Activated CD4-positive, alpha-beta T cell treated with anti-CD3 and anti-CD28 coated beads, Interleukin-2, amount 50 U/mL, for 1 hour (primary cell): ENCODE measurements at regions not wholly inside any gene's neighbourhood (a gene's known extent, or its start where the extent isn't known, plus 50 kb on each side); places are given as distances from the start of the nearest gene placed in this dataset.

ENCODE experiments used
- DNase-seq: peaks from one replicate; pipeline ENCODE4 v3.0.0-alpha.2; 2020

DNA sequence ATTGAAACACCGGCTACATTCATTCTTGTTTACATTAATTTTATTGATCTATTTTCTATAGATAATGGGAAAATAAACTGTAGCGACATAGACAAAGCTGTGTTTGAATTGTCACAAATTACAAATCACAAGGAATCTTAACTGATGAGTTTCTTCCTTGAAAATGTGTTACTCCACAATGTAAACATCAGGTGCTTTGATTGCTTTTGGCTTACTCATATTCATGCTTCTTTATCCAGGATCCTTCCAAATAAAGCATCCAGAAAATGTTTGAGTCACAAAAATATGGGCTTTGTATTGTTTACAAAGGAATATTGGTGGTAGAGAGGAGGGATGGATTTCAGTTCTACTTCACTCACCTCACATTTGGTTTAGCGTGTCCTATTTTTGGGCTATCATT is 64.0 kb downstream of the BMP2 start:
- no peak for DNase-seq

DNA sequence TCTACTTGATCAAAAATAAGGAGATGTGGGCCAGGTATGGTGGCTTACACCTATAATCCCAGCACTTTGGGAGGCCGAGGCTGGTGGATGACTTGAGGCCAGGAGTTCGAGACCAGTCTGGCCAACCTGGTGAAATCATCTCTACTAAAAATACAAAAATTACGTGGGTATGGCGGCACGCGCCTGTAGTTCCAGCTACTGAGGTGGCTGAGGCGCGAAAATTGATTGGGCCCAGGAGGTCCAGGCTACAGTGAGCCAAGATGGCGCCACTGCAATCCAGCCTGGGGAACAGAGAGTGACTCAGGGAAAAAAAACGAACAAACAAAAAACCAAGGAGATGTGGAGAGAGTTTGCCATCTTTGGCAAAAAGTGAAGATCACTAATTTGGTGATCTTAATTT is 65.3 kb downstream of the BMP2 start:
- no peak for DNase-seq

GRCh38 chr20:6835609-6836008 is 68.1 kb downstream of the BMP2 start:
- no peak for DNase-seq

DNA sequence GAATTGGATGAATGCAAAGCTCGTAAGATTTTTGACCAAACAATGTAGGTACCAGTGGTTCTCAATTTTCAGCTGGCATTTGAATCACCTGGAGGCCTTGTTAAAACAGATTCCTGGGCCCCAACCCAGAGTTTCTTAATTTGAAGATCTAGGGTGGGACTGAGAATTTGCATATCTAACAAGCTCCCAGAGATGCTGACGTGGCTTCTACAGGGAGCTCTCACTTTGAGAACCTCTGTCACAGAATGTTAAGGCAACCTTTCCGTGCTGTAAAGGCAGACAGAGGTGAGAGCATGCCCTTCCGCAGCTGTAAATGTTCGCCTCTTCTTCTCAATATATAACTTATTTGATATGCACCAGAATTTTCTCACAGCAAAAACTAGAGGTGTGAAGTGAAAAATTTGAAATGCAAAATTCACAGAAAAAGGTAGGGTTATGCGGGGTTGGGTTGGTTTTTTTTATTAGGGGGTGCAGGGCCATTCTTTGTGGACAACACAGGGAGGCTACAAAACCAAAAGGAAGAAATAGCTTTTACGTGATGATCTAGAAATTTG is 69.4 kb downstream of the BMP2 start:
- DNase-seq, result no peak

DNA sequence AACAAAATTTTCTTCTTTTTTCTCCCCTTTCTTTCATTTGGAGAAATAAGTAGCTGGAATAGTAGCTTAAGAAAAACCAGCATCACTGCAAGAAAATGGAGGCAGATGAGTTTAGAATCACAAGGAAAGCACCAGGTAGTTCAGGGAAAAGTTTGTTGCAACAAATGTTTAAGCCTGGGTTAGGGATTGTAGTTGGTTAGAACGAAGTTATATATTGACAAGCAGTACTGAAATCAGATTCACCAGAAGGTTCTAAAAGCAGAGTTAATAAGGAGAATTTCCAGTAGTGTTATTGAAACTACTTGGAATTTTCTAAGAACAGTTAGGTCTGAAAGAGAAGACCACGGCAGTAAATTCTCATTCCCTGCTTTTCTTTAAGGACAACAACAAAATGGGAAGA is 70.2 kb downstream of the BMP2 start:
- DNase-seq, result no peak

DNA sequence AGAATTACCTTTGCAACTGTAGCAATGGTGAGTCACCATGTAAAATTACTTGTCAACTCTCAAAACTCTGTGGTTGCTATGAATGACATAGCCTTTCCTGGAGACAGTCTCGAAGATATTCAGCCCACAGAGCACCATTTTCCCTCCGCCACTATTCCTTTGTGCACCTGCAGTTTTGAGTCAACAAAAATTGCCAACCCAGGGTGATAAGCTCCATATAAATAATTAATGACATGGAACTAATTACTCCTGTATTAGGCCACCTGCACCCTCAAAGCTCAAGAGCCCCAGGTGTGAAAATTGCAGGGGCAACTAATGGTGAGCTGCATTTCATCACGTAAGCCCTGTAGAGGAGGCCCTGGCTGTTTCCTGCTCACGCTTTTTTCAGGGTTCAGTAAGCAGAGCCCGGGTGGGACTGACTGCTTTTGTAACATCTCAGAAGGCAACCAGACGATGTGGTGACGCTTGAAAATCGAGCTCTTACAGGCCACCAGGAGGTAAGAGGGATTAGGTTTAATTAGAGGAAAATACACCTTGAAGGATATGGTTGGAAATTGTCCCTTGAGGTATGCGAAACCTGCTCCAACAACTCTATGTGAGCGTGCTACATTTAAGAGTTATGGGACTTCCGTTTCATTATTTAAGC is 70.8 kb downstream of the BMP2 start:
- no peak for DNase-seq

DNA sequence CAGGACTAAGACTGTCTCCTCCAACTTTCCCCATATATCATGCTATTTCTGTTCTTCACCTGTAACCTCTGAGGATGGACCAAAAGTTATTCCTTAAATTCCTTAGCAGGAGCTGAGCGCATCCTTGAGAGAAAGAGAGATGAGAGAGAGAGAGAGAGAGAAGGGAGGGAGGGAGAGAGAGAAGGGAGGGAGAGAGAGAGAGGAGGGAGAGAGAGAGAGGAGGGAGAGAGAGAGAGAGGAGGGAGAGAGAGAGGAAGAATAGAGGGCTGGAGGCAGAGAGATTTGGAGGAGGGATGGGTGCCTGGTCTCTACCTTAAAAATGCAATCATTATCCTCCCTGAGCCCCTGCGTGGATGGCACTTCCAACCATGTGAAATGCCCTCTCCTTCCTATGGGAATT is 73.6 kb downstream of the BMP2 start:
- no peak for DNase-seq

DNA sequence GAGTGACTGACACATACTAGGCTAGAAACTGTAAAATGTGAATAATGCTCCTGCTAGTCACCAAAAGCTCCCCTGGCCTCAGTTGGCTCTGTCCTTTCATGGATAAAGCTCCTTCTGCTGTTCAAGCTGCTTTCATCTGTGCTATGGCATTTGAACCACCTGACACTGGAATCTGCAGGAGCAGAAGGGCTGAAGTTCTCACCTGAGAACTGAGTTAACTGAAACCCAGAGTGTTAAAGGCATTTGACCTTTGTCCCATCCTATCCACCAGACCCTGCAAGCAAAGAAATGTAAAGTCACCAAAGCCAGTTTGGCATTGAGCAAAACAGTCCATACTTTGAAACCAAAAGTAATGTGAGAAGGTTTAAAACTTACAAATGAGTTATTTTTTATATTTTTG is 77.7 kb downstream of the BMP2 start:
- DNase-seq, result no peak

DNA sequence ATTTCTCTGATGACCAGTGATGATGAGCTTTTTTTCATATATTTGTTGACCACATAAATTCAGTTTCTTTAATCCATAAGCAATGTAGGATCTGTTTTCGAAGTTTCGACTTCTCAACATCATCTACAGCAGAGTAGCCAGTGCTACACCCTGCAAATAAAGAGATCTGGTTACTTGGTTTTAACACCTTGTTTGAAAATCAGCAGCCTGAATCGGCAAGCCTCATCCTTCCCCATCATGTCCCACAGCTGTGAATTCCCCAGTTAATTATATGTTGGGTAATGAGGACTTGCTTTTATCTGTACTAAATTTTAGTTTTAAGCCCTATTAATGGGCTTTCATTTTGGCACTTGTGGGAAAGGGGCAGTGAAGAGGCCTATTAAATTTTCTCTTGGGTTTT is 80.6 kb downstream of the BMP2 start:
- no peak for DNase-seq

DNA sequence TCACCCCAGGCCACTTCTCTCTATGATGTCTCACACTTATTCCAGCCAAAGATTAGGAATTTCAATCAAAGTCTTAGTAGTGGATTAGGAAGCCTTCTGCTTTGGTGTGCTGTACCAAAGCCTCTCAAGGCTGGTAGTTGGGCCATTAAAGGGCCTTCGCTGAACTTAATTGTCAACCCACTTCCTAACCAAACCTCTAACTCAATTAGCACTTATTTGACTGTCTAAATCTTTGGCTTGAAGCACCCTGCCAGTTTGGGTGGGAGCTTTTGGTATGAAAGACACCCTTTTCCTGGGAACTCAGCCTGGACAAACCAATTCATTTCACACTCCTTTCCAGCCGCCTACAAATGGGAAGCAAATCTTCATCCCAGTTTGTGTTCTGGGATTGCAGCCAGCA is 81.5 kb downstream of the BMP2 start:
- DNase-seq, result no peak

DNA sequence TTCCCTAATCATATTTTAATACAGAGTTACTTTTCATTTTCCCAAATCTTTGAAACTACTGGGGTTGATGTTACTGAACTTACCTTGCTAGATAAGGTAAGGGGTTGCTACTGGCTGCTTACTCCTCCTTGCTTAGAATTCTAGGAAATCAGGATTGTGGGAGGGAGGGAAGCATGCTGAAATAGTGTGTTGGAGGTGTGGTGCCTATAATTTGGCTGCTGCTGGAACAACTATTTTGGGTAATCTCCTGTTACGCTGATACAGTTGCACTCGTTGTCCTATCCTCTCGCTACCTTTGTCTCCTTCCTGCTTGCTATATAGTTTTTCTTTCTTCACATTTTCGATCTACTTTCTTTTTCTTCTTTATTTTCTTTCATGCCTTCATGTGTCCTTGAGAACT is 83.7 kb downstream of the BMP2 start:
- DNase-seq, result no peak

DNA sequence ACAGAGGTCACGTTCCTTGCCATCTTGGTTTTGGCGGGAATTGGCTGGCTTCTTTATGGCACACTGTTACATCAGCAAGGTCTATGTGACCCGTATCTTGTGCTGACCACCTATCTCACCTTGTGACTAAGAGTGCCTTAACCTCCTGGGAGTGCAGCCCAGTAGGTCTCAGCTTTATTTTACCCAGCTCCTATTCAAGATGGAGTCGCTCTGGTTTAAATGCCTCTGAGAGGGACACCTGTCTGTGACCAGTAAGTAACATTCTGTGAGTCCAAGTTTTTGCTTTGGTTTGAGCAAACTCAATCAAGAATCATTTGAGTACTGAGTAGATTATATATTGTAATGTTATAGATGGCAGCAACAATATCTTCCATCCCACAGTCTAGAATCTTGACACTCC is 85.0 kb downstream of the BMP2 start:
- no peak for DNase-seq

- no peak for DNase-seq
These were observed 87.6 kb downstream of the BMP2 start for GRCh38 chr20:6855104-6855503.

GRCh38 chr20:6855796-6856195 is 88.3 kb downstream of the BMP2 start:
- no peak for DNase-seq

- DNase-seq, result no peak
These were observed 90.4 kb downstream of the BMP2 start for GRCh38 chr20:6857927-6858326.

- DNase-seq, result no peak
These were observed 95.9 kb downstream of the BMP2 start for GRCh38 chr20:6863355-6863754.

- DNase-seq, result no peak
These were observed 96.3 kb downstream of the BMP2 start for GRCh38 chr20:6863798-6864201.

- DNase-seq, result no peak
These were observed 97.3 kb downstream of the BMP2 start for GRCh38 chr20:6864740-6865139.

DNA sequence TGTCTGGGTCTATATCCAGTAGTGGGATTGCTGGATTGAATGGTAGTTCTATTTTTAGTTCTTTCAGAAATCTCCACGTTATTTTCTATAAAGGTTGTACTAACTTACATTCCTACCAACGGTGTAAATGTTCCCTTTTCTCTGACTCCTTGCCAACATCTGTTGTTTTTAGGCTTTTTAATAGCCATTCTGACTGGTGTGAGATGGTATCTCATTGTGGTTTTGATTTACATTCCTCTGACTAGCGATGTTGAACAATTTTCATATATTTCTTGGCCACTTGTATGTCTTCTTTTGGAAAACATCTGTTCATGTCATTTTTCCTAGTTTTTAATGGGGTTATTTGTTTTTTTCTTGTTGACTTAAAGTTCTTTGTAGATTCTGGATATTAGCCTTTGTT is 99.3 kb downstream of the BMP2 start:
- DNase-seq, result no peak

- no peak for DNase-seq
These were observed 101.4 kb downstream of the BMP2 start for GRCh38 chr20:6868861-6869260.

DNA sequence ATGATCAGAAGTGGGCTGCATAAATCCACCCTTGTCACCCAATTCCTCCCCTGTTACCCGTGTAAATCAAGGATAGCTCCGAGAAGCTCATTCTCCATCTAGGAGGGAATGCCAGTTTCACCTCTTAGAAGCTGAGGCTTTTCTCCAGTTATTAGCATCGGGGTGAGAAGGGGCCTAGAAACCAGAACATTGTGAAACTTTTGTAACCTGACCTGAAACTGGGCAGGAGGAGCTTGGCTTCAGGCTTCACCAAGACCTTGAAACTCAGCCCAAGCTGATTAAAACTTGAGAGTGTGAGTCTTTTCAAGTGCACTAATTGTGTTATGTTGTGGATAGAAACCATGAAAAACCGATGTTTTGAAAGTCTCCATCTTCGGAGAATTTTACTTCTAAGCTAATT is 103.1 kb downstream of the BMP2 start:
- DNase-seq, result no peak

DNA sequence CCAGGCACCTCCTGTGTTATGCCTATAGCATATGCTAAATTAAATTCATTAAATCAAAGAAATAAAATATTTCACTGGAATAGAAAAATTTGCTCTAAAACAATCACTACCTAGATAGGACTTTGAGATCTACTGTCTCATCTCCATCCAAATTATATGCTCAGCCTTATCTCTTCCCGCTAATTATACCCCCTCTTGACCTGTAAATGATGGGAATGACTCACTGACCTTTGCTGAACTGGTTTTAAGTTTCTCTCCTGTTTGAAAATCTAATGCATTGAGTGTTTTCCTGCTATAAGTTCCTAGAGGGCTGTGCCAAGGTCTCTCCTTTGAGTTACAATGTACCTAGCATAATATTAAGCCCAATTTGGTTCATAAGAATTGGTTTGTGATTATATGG is 110.1 kb downstream of the BMP2 start:
- no peak for DNase-seq

DNA sequence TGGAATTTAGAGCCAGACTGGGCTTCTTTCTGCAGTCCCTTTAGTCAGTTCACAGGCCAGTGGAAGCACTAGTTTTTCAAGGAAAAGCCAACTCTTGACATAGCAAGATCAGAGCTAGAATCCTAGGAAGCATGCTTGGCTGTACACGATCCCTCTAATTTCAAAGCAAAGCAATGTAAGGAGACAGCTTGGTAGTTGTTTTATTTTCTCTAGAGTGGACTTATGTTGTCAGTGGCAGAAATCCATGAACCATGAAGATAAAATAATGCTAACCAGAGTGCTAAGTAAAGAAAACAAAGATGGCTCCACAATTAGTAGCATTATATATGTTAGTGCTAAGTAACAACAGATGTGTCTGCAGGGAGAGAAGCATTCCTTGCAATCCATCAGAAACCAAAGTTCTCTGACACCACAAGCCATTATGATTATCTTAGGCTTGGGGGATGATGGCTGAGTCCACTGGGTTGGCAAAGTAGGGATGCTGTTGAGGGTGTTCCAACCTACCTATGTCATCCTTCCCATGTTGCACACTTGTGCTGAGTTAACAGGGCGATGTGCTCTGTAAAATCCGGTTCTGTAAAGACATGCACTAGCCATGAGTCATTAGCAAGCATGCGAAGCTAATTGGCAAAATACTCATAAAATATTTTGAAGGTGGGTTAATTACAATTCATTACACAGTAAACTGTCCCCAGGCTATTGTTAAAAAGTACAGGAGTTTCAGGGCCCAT is 115.2 kb downstream of the BMP2 start:
- DNase-seq, result no peak

GRCh38 chr20:6884114-6884513 is 116.6 kb downstream of the BMP2 start:
- DNase-seq, result no peak
